Testis (tissue), 2 donors: ENCODE measurements at regions not wholly inside any gene's neighbourhood (a gene's known extent, or its start where the extent isn't known, plus 50 kb on each side); places are given as distances from the start of the nearest gene placed in this dataset.

Experiments
- DNase-seq: peaks from one replicate; pipeline ENCODE4 v3.0.0-alpha.2; 2019
- H3K27ac ChIP-seq, 2 donors: fragments of 200-600 bp; sonication (generic); one replicate each; pipeline ENCODE4 v1.5.1; 2019
- H3K27me3 ChIP-seq: fragments of 200-600 bp; sonication (generic); one replicate; pipeline ENCODE4 v1.5.1; 2019
- H3K36me3 ChIP-seq: fragments of 200-600 bp; sonication (generic); one replicate; pipeline ENCODE4 v1.5.1; 2017; ENCODE audit warnings: low read depth; ENCODE audit errors: missing control alignments
- H3K4me1 ChIP-seq: fragments of 200-600 bp; sonication (generic); one replicate; pipeline ENCODE4 v1.5.1; 2019
- H3K4me3 ChIP-seq, 2 donors: fragments of 200-600 bp; sonication (generic); one replicate each; pipeline ENCODE4 v1.5.1; 2017 to 2019
- H3K9me3 ChIP-seq: fragments of 200-600 bp; sonication (generic); one replicate; pipeline ENCODE4 v1.5.1; 2017
- CTCF ChIP-seq, 3 experiments: fragments of 450-650 bp in 2 of 3; fragments of 200-600 bp in 1 of 3; sonication (generic) in 1 of 3; IDR thresholded peaks; one replicate each; pipeline ENCODE4 v1.5.1; 2016 to 2019; ENCODE audit warnings: antibody characterized with exemption in 3 of 3, mild to moderate bottlenecking in 2 of 3, moderate library complexity in 1 of 3
- POLR2A ChIP-seq: fragments of 450-650 bp; IDR thresholded peaks from one replicate; pipeline ENCODE4 v1.6.1; 2017; ENCODE audit warnings: antibody characterized with exemption, mild to moderate bottlenecking, moderate library complexity
- WGBS, 2 donors: methylation state at CpG; one replicate each; pipeline ENCODE4 v1.1.5; 2018; 5-methylcytosine and 5-hydroxymethylcytosine counted together
- intact Hi-C: fragments of 100-400 bp; cut with DNase I; formaldehyde crosslinking; loops from one replicate; pipeline ENCODE4 v1.15.1; 2023; ENCODE audit warnings: low total_unique reads

GRCh38 chr5:98414938-98415337 is 358.5 kb upstream of the RGMB start:
- Histone ChIP-seq H3K27ac (no peak overlapping the region), H3K4me3 (no peak overlapping the region), H3K9me3 (no peaks in the 10 kb centered on the region), H3K36me3 (no peaks in the 10 kb centered on the region), H3K4me1 (no peaks in the 10 kb centered on the region), H3K27me3 (no peaks in the 10 kb centered on the region)
- DNase-seq, result no peak
- intact Hi-C loops, result no loop called here
- TF ChIP-seq CTCF (IDR thresholded peaks at IDR 0.05), result no peak
- TF ChIP-seq POLR2A, result no peak

GRCh38 chr5:98415663-98416062 is 357.8 kb upstream of the RGMB start:
- Histone ChIP-seq H3K4me3 (no peak overlapping the region), H3K36me3 (no peaks in the 10 kb centered on the region), H3K4me1 (no peaks in the 10 kb centered on the region), H3K27ac (no peak overlapping the region), H3K9me3 (no peaks in the 10 kb centered on the region), H3K27me3 (no peaks in the 10 kb centered on the region)
- TF ChIP-seq POLR2A (no peak), CTCF (IDR thresholded peaks at IDR 0.05) (no peak)
- intact Hi-C loops, result no loop called here
- DNase-seq, result no peak
- 94 to 100% methylated on average over 1 of the region's 1 CpG for WGBS, 2 donors

- no peak for DNase-seq
- Histone ChIP-seq H3K4me1 (no peaks in the 10 kb centered on the region), H3K36me3 (no peaks in the 10 kb centered on the region), H3K4me3 (no peak overlapping the region), H3K9me3 (no peaks in the 10 kb centered on the region), H3K27me3 (no peaks in the 10 kb centered on the region), H3K27ac (no peak overlapping the region)
- intact Hi-C loops, result no loop called here
- TF ChIP-seq CTCF (IDR thresholded peaks at IDR 0.05) (no peak), POLR2A (no peak)
Observed at GRCh38 chr5:98416541-98416940, 356.9 kb upstream of the RGMB start.

- intact Hi-C loops, result no loop called here
- TF ChIP-seq POLR2A (no peak), CTCF (IDR thresholded peaks at IDR 0.05) (no peak)
- no peak overlapping the region for H3K27ac ChIP-seq
- WGBS, 2 donors, result 83 to 94% methylated on average over 1 of the region's 1 CpG
- no peaks in the 10 kb centered on the region for H3K27me3 ChIP-seq
- H3K4me1 ChIP-seq, result no peaks in the 10 kb centered on the region
- H3K9me3 ChIP-seq, result no peaks in the 10 kb centered on the region
- no peak overlapping the region for H3K4me3 ChIP-seq
- DNase-seq, result no peak
- no peaks in the 10 kb centered on the region for H3K36me3 ChIP-seq
Observed at GRCh38 chr5:98419825-98420224, 353.6 kb upstream of the RGMB start.

- WGBS, 2 donors, result 53 to 60% methylated on average over 4 of the region's 4 CpGs
- H3K9me3 ChIP-seq, result no peaks in the 10 kb centered on the region
- intact Hi-C loops, result no loop called here
- no peak overlapping the region for H3K27ac ChIP-seq
- H3K27me3 ChIP-seq, result no peaks in the 10 kb centered on the region
- H3K4me3 ChIP-seq, result no peak overlapping the region
- no peaks in the 10 kb centered on the region for H3K36me3 ChIP-seq
- TF ChIP-seq CTCF (IDR thresholded peaks at IDR 0.05) (no peak), POLR2A (no peak)
- H3K4me1 ChIP-seq, result no peaks in the 10 kb centered on the region
- DNase-seq, result no peak
Observed at GRCh38 chr5:98424681-98425450, 348.6 kb upstream of the RGMB start.
